ENCODE measurements at regions not wholly inside any gene's neighbourhood (a gene's known extent, or its start where the extent isn't known, plus 50 kb on each side); places are given as distances from the start of the nearest gene placed in this dataset.

DNA sequence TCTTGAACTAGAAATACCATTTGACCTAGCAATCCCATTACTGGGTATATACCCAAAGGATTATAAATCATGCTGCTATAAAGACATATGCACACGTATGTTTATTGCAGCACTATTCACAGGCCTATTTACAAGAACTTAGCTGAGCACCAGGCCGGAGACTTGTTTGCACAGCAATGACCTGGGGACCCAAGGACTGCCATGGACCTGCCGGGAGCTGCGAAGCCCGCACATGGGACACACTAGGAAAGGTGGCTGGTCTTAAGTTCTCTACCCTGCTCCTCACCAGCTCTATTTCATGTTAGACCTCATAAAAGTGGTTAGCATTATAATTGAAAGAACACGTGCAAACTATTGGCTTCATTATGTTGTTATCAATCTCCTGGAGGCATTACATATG lies 70.4 kb upstream of the CST7 start:
- TF ChIP-seq POLR2A (IDR thresholded peaks at IDR 0.05; ENCODE audit: low read length) (no peak), GATA1 (IDR thresholded peaks at IDR 0.05; ENCODE audit: low read depth, low read length) (no peak)

Data from erythroblast (primary cell).